Natural killer cell (primary cell): ENCODE measurements at regions not wholly inside any gene's neighbourhood (a gene's known extent, or its start where the extent isn't known, plus 50 kb on each side); places are given as distances from the start of the nearest gene placed in this dataset.

ENCODE experiments used
- ATAC-seq, 3 donors: fragments of 150-1000 bp in 2 of 3; fragments of 200-7000 bp in 1 of 3; cut with Tn5 transposase; 1 replicate in 1 of 3; 2 replicates in 2 of 3; pipeline ENCODE4 v1.10.0; 2021; ENCODE audit warnings: mild to moderate bottlenecking in 2 of 3, moderate library complexity in 2 of 3
- DNase-seq, 2 donors: peaks; one replicate each; pipeline versions ENCODE4 v3.0.0 to v3.0.0-alpha.2; 2013 to 2021; ENCODE audit warnings: mixed read lengths in 1 of 2
- H3K27ac ChIP-seq: one replicate; pipeline ENCODE4 v1.5.1; 2013; ENCODE audit warnings: mild to moderate bottlenecking, low read length
- H3K27me3 ChIP-seq: one replicate; pipeline ENCODE4 v1.6.1; 2013; ENCODE audit warnings: low read length; ENCODE audit not compliant: control insufficient read depth, insufficient read depth
- H3K36me3 ChIP-seq: one replicate; pipeline ENCODE4 v1.6.1; 2013; ENCODE audit warnings: low read length; ENCODE audit not compliant: control insufficient read depth, insufficient read depth
- H3K4me1 ChIP-seq: one replicate; pipeline ENCODE4 v1.6.1; 2013; ENCODE audit warnings: low read length; ENCODE audit not compliant: control insufficient read depth, insufficient read depth
- H3K4me3 ChIP-seq: one replicate; pipeline ENCODE4 v1.5.1; 2013; ENCODE audit warnings: low read length
- H3K9me3 ChIP-seq: one replicate; pipeline ENCODE4 v1.6.1; 2013; ENCODE audit warnings: low read length; ENCODE audit not compliant: control insufficient read depth, insufficient read depth
- H3K27ac Mint-ChIP-seq, 2 donors: one replicate each; pipeline ENCODE4 v1.8.0; 2022; ENCODE audit warnings: mild to moderate bottlenecking in 2 of 2, mixed read lengths in 2 of 2, moderate library complexity in 1 of 2
- H3K27me3 Mint-ChIP-seq, 2 donors: one replicate each; pipeline ENCODE4 v1.8.0; 2022; ENCODE audit warnings: low read depth in 2 of 2, mixed read lengths in 2 of 2
- H3K36me3 Mint-ChIP-seq: one replicate; pipeline ENCODE4 v1.8.0; 2022; ENCODE audit warnings: mixed read lengths
- H3K4me1 Mint-ChIP-seq, 2 donors: one replicate each; pipeline ENCODE4 v1.8.0; 2022; ENCODE audit warnings: mixed read lengths in 2 of 2
- H3K4me3 Mint-ChIP-seq: one replicate; pipeline ENCODE4 v1.8.0; 2022; ENCODE audit warnings: mild to moderate bottlenecking, moderate library complexity, mixed read lengths
- H3K9me3 Mint-ChIP-seq, 2 donors: one replicate each; pipeline ENCODE4 v1.8.0; 2022; ENCODE audit warnings: mixed read lengths in 2 of 2
- CTCF ChIP-seq: fragments of 200-600 bp; IDR thresholded peaks from one replicate; pipeline ENCODE4 v1.8.0; 2022; ENCODE audit warnings: antibody characterized with exemption
- WGBS: methylation state at CpG from one replicate; pipeline ENCODE4 v1.1.7; 2013; ENCODE audit warnings: missing lambda C conversion rate; ENCODE audit not compliant: insufficient coverage; 5-methylcytosine and 5-hydroxymethylcytosine counted together
- intact Hi-C: fragments of 100-400 bp; cut with micrococcal nuclease; formaldehyde crosslinking; loops from one replicate; pipeline ENCODE4 v1.14.2; 2022

GRCh38 chr6:145151624-145152023, 583.7 kb downstream of the EPM2A start:
- Histone ChIP-seq H3K27me3 (no peaks in the 10 kb centered on the region), H3K36me3 (no peaks in the 10 kb centered on the region), H3K9me3 (no peaks in the 10 kb centered on the region), H3K4me1 (no peaks in the 10 kb centered on the region), H3K27ac (no peak overlapping the region), H3K4me3 (no peak overlapping the region)
- Mint-ChIP-seq H3K27ac (no peak overlapping the region), H3K9me3 (no peaks in the 10 kb centered on the region), H3K4me1 (no peaks in the 10 kb centered on the region), H3K27me3 (no peaks in the 10 kb centered on the region), H3K4me3 (no peak overlapping the region), H3K36me3 (no peaks in the 10 kb centered on the region)
- WGBS = 90% methylated on average over 3 of the region's 3 CpGs
- intact Hi-C loops = no loop called here
- DNase-seq = no peak
- no peak for ATAC-seq
- TF ChIP-seq CTCF = no peak

DNA sequence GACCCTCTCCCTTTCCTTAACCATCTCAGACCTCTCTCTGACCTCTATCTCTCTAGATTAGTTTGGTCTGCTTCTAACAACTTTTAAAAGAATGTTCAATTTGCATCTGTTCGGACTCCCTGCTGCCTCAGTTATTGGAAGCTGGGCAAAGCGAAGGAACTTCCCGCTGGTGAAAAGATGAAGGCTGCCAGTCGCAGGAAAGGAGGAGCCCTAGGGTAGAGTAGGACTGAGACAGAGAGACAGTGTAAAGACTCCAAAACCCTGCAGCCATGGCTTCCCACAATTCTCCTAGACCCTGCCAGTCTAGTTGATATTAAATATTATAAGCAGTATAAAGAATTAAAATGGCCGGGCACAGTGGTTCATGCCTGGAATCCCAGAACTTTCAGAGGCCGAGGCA, 581.8 kb downstream of the EPM2A start:
- Mint-ChIP-seq H3K36me3 (peaks cover under 1% of the 10 kb centered on the region), H3K4me3 (no peak overlapping the region), H3K27me3 (no peaks in the 10 kb centered on the region), H3K4me1 (no peaks in the 10 kb centered on the region), H3K9me3 (peaks cover 0 to under 1% of the 10 kb centered on the region in 2 donors), H3K27ac (no peak overlapping the region)
- Histone ChIP-seq H3K9me3 (no peaks in the 10 kb centered on the region), H3K27me3 (no peaks in the 10 kb centered on the region), H3K27ac (no peak overlapping the region), H3K36me3 (no peaks in the 10 kb centered on the region), H3K4me1 (no peaks in the 10 kb centered on the region), H3K4me3 (no peak overlapping the region)
- no peak for TF ChIP-seq CTCF
- intact Hi-C loops = no loop called here
- ATAC-seq = no peak
- 87% methylated on average over 6 of the region's 6 CpGs for WGBS
- no peak for DNase-seq

DNA sequence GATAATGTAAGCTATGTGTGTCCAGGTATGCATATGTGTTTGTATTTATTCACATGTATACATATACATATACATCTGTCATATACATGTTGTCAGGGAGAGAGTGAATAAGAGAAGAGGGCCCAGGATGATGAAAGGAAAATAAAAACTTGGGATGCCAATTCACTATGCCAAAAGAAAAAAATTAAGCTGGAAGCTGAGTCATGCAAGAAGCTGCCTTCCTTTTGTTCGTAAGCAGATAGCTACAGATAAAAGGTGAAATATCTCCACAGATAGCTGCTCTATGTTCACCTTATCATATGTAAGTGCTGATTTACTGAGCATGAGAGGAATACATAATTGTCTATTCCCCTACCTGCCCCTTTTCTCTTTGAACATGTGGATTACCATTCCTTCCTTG, 579.9 kb downstream of the EPM2A start:
- Histone ChIP-seq H3K9me3 (peaks cover 12% of the 10 kb centered on the region), H3K36me3 (no peaks in the 10 kb centered on the region), H3K4me1 (no peaks in the 10 kb centered on the region), H3K27ac (no peak overlapping the region), H3K27me3 (no peaks in the 10 kb centered on the region), H3K4me3 (no peak overlapping the region)
- no peak for TF ChIP-seq CTCF
- intact Hi-C loops = no loop called here
- H3K36me3 Mint-ChIP-seq = peaks cover 5% of the 10 kb centered on the region
- DNase-seq = no peak
- WGBS = no CpG with 5 or more reads among the region's 1 CpG
- H3K27ac Mint-ChIP-seq = no peak overlapping the region
- H3K27me3 Mint-ChIP-seq = no peaks in the 10 kb centered on the region
- H3K4me1 Mint-ChIP-seq = no peaks in the 10 kb centered on the region
- no peak overlapping the region for H3K4me3 Mint-ChIP-seq
- ATAC-seq = no peak
- peaks cover 0 to 5% of the 10 kb centered on the region in 2 donors for H3K9me3 Mint-ChIP-seq
